Stimulated activated CD4-positive, alpha-beta T cell treated with anti-CD3 and anti-CD28 coated beads, Interleukin-4, amount 100 ng/mL, for 1 hour (primary cell): ENCODE measurements at regions not wholly inside any gene's neighbourhood (a gene's known extent, or its start where the extent isn't known, plus 50 kb on each side); places are given as distances from the start of the nearest gene placed in this dataset.

ENCODE experiments used
- DNase-seq: peaks from one replicate; pipeline ENCODE4 v3.0.0-alpha.2; 2020

- DNase-seq: no peak
These were observed 113.2 kb downstream of the CEBPB start for GRCh38 chr20:50303573-50304500.

GRCh38 chr20:50304501-50304856, 113.8 kb downstream of the CEBPB start:
- DNase-seq: no peak

GRCh38 chr20:50304923-50305635, 114.4 kb downstream of the CEBPB start:
- DNase-seq: no peak

GRCh38 chr20:50305636-50306477, 115.2 kb downstream of the CEBPB start:
- DNase-seq: no peak

- no peak for DNase-seq
These were observed 116.1 kb downstream of the CEBPB start for GRCh38 chr20:50306478-50307423.

GRCh38 chr20:50308166-50308512, 117.5 kb downstream of the CEBPB start:
- no peak for DNase-seq

GRCh38 chr20:50308513-50309279, 118.1 kb downstream of the CEBPB start:
- no peak for DNase-seq

GRCh38 chr20:50309280-50309763, 118.7 kb downstream of the CEBPB start:
- DNase-seq: no peak

- no peak for DNase-seq
These were observed 119.4 kb downstream of the CEBPB start for GRCh38 chr20:50309764-50310672.

GRCh38 chr20:50310673-50311051, 120.0 kb downstream of the CEBPB start:
- no peak for DNase-seq

- DNase-seq: no peak
These were observed 120.8 kb downstream of the CEBPB start for GRCh38 chr20:50311308-50312001.

- no peak for DNase-seq
These were observed 121.5 kb downstream of the CEBPB start for GRCh38 chr20:50312002-50312681.

- DNase-seq: no peak
These were observed 122.3 kb downstream of the CEBPB start for GRCh38 chr20:50312682-50313521.

- no peak for DNase-seq
These were observed 122.8 kb downstream of the CEBPB start for GRCh38 chr20:50313522-50313820.

- DNase-seq: no peak
These were observed 123.4 kb downstream of the CEBPB start for GRCh38 chr20:50313827-50314677.

- no peak for DNase-seq
These were observed 124.2 kb downstream of the CEBPB start for GRCh38 chr20:50314678-50315335.
